ENCODE measurements at regions not wholly inside any gene's neighbourhood (a gene's known extent, or its start where the extent isn't known, plus 50 kb on each side); places are given as distances from the start of the nearest gene placed in this dataset.
"Not testable (repeated sequence)": the region's sequence is repeated elsewhere in the genome, so short reads cannot be mapped to it uniquely, and the experiment has no call there.

GRCh38 chr5:10015681-10016080, 234.0 kb downstream of the ATPSCKMT start:
- not testable (repeated sequence) for H3K23ac ChIP-seq (ENCODE audit: insufficient read length, low read depth, low read length); H3K56ac ChIP-seq (ENCODE audit: insufficient read length, low read depth, low read length); H3K4me3 Mint-ChIP-seq; H4K91ac ChIP-seq (ENCODE audit: insufficient read length, low read depth, low read length); H4K8ac ChIP-seq (replicated peaks; ENCODE audit: insufficient read length, low read depth, low read length); H3T11ph ChIP-seq (ENCODE audit: low read length); H2BK5ac ChIP-seq (ENCODE audit: insufficient read length, low read length); H3K27me3 ChIP-seq (ENCODE audit: insufficient read depth, low read length); H4K20me1 ChIP-seq (ENCODE audit: control insufficient read depth, insufficient read depth, insufficient read length); H3K4ac ChIP-seq (ENCODE audit: low read depth, low read length); H3K27me3 Mint-ChIP-seq (ENCODE audit: low read depth); H3K18ac ChIP-seq (ENCODE audit: insufficient read length, low read depth, low read length); H3K4me2 ChIP-seq (ENCODE audit: insufficient read depth, insufficient read length, low read length); H4K5ac ChIP-seq (ENCODE audit: insufficient read length, low read depth, low read length); H3K9ac ChIP-seq (ENCODE audit: extremely low read depth, insufficient read length, low read length); H3K23me2 ChIP-seq (ENCODE audit: insufficient read length, low read depth, low read length, poor library complexity, severe bottlenecking); H3K36me3 Mint-ChIP-seq (ENCODE audit: insufficient read depth in 1 of 3, low read depth in 3 of 3); H2AFZ ChIP-seq (ENCODE audit: low read length); H3K14ac ChIP-seq (ENCODE audit: insufficient read depth, low read length); H2BK120ac ChIP-seq (ENCODE audit: low read depth, low read length, poor library complexity, severe bottlenecking); H3K27ac Mint-ChIP-seq; H3K79me2 ChIP-seq (ENCODE audit: insufficient read depth, low read length); H2AK5ac ChIP-seq (ENCODE audit: insufficient read length, low read length); DNase-seq; H3K4me1 Mint-ChIP-seq; H3K27ac ChIP-seq (ENCODE audit: insufficient read length, low read depth, low read length); H3K4me1 ChIP-seq (ENCODE audit: insufficient read depth, low read length); H2BK15ac ChIP-seq (ENCODE audit: low read depth, low read length); H3K9me3 ChIP-seq (ENCODE audit: control insufficient read depth, low read depth, low read length); H3K79me1 ChIP-seq (ENCODE audit: insufficient read depth, low read depth, low read length, poor library complexity, severe bottlenecking); H2BK20ac ChIP-seq (ENCODE audit: low read depth, low read length, poor library complexity, severe bottlenecking); H2BK12ac ChIP-seq (ENCODE audit: insufficient read length, low read depth, low read length)
- no CpG with 5 or more reads among the region's 3 CpGs for WGBS (ENCODE audit: extremely low coverage, insufficient read length, low lambda C conversion rate)
- H3K9me3 Mint-ChIP-seq: peaks cover 12 to 15% of the 10 kb centered on the region in 2 experiments
